ENCODE measurements at regions not wholly inside any gene's neighbourhood (a gene's known extent, or its start where the extent isn't known, plus 50 kb on each side); places are given as distances from the start of the nearest gene placed in this dataset.

DNA sequence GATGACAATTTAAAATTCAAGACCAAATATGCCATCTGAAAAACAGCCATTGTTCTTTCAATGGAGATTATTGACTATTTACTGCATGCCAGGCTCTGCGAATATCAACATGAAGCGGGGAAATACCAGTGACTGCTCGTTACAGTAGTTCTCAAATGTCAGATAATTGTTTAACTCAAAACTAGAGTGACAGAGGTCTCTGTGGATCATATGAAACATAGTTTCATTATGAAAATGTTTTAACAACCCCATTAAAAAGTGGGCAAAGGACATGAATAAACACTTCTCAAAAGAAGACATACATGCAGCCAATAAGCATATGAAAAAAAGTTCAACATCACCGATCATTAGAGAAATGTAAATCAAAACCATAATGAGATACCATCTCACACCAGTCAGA lies 50.0 kb upstream of the GPR149 start:
- H3K4me2 ChIP-seq (ENCODE audit: low read length): no peak overlapping the region
- no peaks in the 10 kb centered on the region for H3F3A ChIP-seq (ENCODE audit: insufficient read depth, low read length)
- no peak overlapping the region for H3K9ac ChIP-seq (ENCODE audit: low read length)
- H3K4me3 ChIP-seq (ENCODE audit: low read depth, low read length, poor library complexity, severe bottlenecking): no peak overlapping the region
- no peaks in the 10 kb centered on the region for H3K9me3 ChIP-seq (ENCODE audit: low read length)
- TF ChIP-seq, protein P1, sequence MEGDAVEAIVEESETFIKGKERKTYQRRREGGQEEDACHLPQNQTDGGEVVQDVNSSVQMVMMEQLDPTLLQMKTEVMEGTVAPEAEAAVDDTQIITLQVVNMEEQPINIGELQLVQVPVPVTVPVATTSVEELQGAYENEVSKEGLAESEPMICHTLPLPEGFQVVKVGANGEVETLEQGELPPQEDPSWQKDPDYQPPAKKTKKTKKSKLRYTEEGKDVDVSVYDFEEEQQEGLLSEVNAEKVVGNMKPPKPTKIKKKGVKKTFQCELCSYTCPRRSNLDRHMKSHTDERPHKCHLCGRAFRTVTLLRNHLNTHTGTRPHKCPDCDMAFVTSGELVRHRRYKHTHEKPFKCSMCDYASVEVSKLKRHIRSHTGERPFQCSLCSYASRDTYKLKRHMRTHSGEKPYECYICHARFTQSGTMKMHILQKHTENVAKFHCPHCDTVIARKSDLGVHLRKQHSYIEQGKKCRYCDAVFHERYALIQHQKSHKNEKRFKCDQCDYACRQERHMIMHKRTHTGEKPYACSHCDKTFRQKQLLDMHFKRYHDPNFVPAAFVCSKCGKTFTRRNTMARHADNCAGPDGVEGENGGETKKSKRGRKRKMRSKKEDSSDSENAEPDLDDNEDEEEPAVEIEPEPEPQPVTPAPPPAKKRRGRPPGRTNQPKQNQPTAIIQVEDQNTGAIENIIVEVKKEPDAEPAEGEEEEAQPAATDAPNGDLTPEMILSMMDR (IDR thresholded peaks at IDR 0.05; ENCODE audit: low read length): no peak
- TF ChIP-seq EZH2 (IDR thresholded peaks at IDR 0.05; ENCODE audit: borderline replicate concordance, low read length): no peak
- H4K20me1 ChIP-seq (ENCODE audit: insufficient read depth, low read length): no peaks in the 10 kb centered on the region
- no peaks in the 10 kb centered on the region for H3K4me1 ChIP-seq (ENCODE audit: insufficient read depth, low read length, severe bottlenecking)
- no peak overlapping the region for H2AFZ ChIP-seq (ENCODE audit: low read length)
- H3K36me3 ChIP-seq (ENCODE audit: insufficient read depth, low read length): no peaks in the 10 kb centered on the region
- H3K27me3 ChIP-seq (ENCODE audit: insufficient read depth, low read length): no peaks in the 10 kb centered on the region
- H3K9me2 ChIP-seq (ENCODE audit: low read depth, low read length): no peaks in the 10 kb centered on the region; the same call in 1 of the 2 replicates
- H3K79me2 ChIP-seq (ENCODE audit: insufficient read depth, low read length): no peaks in the 10 kb centered on the region
- H3K27ac ChIP-seq (ENCODE audit: low read depth, low read length, poor library complexity, severe bottlenecking): no peak overlapping the region

All from OCI-LY1 (cell line).